ENCODE measurements at regions not wholly inside any gene's neighbourhood (a gene's known extent, or its start where the extent isn't known, plus 50 kb on each side); places are given as distances from the start of the nearest gene placed in this dataset.
"Not testable (repeated sequence)": the region's sequence is repeated elsewhere in the genome, so short reads cannot be mapped to it uniquely, and the experiment has no call there.

DNA sequence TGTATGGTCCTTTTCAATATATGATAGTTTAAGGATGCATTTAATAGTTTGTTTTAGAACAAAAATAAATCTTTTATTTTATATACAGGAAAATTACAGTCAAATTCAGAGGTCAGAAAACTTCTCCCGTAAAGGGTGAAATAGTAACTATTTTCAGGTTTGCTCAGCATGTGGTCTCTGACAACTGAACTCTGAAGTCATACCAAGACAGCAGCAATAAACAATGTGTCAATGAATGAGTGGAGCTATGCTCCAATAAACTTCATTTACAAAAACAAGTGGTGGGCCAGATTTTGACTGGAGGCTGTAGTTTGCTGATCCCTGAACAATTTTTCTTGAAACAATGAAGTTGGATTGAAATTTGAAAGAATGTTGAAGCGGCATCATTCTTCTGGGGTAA lies 123.6 kb downstream of the ZNF248 start:
- no peak for DNase-seq

- DNase-seq: no peak
Observed at GRCh38 chr10:37732685-37733084, 124.7 kb downstream of the ZNF248 start.

- DNase-seq: no peak
Observed at GRCh38 chr10:37728830-37729229, 128.6 kb downstream of the ZNF248 start.

DNA sequence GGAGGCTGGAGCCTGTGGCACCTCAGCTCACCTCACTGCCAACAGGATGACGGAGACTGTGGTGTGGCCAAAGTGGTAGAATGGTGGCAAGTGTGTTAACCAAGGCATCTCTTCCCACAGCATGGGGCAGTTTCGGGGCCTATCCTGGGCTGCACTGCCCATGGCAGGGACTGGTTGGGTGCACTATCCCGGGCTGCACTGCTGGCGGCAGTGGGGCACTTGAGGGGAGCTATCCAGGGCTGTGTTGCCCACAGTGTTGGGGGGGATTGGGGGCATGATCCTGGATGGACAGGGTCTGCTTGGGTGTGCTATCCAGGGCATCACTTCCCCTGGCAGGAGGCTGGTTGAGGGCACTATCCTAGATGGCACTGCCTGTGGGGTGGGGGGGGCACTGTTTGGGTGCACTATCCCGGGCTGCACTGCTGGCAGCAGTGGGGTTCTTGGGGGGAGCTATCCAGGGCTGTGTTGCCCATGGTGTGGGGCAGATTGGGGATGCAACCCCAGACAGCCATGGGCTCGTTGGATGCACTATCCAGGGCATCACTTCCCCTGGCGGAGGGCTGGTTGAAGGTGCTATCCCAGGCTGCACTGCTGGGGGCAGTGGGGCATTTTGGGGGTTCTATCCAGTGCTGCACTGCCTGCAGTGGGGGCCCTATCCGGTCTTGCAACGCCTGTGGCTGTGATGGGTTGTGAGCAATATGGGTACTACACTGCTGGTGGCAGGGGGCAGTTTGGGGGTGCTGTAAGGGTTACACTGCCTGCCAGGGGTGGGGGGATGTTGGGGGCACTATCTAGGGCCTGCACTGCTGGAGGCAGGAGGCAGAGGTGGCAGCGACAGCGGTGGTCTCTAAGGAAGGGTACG lies 129.7 kb downstream of the ZNF248 start:
- no peak for DNase-seq

- no peak for DNase-seq
Observed at GRCh38 chr10:37721100-37721499, 136.3 kb downstream of the ZNF248 start.

DNA sequence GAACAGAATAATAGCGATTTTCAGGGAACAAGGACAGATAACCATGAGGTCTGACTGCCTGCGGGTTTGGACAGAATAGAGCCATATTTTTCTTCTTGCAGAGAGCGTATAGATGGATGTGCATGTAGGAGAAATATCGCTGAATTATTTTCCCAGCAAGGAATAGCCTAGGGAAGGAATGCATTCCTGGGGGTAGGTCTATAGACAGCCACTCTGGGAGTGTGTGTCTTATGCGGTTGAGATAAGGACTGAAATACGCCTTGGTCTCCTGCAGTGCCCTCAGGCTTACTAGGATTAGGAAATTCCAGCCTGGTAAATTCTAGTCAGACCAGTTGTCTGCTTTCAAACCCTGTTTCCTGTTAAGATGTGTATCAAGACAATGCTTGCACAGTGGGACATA lies 139.3 kb downstream of the ZNF248 start:
- DNase-seq: not testable (repeated sequence)

GRCh38 chr10:37713642-37714041 lies 143.8 kb downstream of the ZNF248 start:
- DNase-seq: no peak

- no peak for DNase-seq
Observed at GRCh38 chr10:37713132-37713501, 144.3 kb downstream of the ZNF248 start.

- DNase-seq: no peak
Observed at GRCh38 chr10:37712489-37713131, 144.8 kb downstream of the ZNF248 start.

DNA sequence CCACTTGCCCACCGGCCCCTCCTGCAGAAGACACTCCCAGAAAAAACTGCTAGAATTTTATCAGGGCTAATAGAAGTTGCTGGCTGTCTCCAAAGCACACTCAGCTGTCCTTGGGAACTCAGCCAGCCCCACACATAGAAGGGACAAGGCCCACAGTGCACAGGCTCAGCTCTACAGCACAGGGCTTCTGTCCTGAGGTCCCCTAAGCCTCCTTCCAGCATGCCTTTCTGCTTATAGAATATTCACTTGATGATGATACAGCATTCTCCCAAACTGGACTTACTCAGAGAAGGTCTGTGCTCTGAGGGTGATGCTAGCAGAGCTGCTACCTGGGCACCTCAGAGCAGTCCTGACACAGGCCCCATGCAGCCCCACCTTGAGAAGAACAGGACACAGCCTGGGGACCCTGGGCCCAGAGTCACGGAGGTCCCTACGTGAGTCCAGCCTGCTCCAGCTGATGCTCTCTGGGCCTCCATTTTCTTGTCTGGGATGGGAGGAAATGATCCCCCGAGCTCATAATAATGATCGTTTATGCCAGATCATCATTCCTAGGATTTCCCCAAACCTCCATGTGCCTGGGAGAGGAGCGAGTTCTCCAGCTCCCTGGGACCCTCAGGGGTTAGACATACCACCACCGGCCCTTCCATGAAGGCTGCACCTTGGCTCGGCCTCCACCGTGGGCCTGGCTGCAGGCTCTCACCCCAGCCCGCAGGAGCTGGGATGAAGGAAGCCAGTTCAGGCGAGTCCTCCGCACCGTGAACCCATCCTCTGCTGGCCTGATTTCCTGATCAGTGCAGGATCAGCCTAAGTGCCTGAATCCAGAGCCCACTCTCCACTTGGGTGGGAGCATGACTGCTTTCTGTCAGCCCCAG lies 145.6 kb downstream of the ZNF248 start:
- no peak for DNase-seq

DNA sequence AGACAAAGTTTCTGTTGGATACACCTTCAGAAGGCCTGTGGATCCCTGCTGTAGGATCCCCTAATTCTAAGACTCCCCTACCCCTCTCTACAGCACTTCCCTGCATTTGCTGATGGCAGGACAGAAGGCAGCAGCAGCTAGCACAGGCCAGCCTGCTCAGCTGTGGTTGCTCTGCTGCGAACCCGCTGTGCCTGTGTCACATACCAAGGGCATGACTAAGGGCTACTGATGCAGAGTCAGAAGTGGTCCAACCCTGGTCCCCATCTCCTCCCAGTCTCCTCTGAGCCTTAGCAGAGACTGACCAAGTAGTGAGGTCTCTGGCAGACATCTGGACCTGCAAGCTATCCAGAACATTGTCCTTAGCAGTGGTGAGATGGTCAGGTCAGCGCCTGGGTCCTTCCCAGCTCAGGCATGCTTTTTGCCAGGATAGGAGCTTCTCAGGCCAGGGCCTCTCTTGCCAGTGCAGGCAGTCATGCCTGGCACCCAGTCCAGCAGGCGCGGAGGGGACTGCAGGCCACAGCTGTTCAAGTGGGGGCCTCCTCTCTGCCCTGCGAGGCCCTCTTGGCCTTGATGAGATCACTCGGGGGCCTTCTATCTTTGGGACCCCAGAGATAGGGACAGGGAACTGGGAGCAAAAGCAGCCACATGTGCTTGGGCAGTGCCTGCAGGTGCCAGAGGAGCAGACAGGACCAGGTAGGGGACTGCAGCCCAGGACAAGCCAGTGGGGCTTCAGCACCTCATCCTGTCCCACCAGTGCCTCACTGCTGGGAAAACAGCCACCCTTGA lies 146.4 kb downstream of the ZNF248 start:
- DNase-seq: no peak

DNA sequence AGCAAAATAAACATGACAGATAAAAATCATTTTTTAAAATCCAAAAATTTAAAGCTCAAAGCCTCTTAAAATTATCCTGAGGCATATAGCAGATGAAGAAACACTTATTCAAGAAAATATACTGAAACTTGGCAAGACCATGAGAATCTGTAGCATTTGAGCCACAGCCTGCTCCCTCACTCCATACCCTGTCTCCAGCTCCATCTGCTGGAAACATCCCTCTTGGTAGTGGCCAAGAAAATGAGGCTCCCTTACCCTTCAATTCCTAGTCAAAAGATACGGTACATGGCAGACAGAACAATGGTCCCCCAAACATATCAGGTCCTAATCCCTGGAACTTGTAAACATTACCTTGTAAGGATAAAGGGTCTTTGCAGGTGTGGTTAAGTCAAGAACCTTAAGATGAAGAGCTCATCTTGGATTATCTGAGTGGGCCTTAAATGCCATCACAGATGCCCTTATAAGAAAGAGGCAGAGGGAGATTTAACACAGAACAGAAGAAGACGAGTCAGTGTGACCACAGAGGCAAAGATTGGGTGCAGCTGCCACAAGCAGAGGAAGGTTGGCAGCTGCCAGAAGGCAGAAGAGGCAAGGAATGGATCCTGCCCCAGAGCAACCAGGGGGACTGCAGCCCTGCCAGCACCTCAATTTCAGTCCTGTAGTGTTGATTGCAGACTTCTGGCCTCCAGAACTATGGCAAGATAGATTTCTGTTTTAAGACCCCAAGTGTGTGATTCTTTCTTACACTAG lies 149.4 kb downstream of the ZNF248 start:
- DNase-seq: no peak

DNA sequence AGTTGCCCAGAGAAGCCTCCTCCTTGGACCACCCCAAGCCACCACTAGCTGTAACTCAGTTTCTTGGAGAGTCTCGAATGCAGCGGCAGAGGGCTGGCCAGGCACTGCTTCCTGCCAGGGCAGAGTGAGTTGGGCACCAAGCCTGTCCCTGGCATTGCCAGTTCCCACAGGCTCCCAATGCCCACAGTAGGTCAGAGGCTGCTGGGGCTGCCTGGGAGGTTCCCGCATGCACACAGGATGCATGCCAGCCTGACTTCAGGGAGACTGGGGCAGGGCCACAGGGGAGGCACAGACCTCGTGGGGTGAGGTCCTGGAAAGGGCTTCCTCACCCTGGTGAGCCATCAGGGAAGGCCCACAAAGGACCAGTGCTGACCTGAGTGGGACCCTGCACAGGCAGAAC lies 152.8 kb downstream of the ZNF248 start:
- no peak for DNase-seq

DNA sequence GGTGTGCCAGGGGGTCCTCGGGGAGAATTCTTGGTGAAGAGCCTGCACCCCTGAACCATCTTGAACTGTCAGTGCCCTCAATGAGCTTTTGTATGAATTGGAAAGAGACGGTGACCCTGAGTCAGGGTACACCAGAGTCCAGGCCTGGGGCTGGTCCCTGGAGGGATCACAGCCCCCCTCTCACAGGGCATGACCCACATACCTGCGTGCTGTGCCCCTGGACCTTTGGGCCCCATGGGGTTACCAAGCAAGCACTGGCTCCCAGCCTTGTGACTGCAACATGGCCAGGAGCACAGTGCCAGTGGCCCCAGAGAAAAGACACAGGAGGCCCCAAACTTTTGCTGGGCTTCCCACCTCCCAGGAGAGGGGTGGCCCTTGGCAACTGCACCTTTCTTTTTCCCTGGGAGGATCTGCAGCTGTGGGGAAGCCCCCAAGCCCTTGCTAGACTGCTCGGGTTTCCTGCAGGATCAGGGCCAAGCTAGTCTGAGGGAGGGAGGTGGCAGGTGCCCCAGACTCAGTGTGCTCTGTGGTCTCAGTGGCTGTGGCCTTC lies 153.5 kb downstream of the ZNF248 start:
- no peak for DNase-seq

GRCh38 chr10:37703114-37703513 lies 154.3 kb downstream of the ZNF248 start:
- no peak for DNase-seq

DNA sequence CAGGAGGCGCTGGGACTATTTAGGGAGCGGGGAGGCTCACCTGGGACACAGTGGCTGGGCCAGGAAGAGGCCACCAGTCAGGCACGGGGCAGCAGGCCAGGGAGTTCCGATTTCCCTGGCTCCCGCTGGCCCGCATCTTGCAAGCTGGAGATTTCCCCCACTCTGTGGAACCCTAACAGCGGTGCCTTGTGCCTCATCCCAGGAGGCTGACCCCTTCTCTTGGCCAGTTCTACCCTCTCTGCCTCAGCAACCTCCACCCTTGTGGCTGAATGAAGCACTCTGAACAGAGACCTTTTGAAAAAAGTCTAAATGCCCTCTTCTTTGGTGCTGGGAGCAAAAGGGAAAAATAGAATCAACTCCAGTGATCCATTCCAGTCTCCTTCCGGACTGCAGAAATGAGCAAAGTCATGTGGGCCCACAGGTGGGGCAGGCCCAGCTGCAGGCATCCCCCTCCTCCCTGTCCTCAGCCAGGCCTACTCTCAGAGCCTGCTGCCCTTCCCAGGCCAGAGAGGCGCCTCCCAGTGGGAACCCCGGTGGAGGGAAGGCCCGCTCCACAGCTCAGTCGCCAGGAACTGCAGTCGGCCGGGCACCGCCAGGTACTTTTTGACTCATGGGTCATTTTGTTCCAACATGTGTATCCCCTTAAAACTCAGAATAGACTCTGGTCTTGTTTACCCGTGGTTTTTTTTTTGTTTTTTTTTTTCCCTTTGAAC lies 155.5 kb downstream of the ZNF248 start:
- no peak for DNase-seq

DNA sequence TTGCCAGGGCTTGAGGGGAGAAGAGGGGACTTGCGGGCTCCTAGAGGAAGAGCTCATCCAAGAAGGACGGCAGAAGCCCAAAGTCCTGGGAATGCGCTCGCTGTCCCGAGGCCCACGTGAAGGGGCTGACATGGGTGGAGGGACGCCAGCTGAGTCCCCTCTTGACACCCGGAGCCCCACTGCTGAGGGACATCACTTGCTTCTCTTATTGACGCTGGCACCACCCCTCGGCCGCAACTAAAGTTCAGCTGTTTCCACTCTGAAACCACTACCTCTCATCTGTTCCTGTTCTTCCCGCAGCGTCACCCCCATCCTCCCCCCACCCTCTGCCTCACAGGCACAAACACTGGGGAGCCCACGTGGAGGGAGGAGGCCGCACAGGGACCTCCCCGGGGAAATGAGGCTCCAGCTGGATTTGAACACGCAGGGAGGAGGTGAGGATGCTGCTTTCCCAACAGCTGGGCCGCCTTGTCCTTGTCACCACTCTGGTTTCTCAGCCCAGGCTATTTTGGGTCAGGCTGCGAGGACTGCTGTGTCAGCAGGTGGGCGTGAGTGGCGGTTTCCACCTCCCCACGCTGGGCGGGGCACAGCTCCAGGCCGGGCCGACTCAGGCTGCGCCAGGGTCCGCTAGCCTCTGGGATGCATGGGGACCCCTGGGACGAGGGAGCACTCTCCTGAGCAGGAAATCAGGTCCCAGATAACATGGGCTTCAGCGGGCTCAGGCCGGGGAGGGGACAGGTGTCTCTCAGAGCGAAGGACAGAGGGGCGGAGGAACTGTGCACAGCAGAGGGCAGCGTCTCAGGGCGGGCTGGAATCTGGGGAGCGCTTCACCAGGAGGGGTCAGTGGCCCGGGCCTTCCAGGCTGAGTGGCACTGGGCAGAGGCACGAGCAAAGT lies 156.3 kb downstream of the ZNF248 start:
- DNase-seq: no peak

DNA sequence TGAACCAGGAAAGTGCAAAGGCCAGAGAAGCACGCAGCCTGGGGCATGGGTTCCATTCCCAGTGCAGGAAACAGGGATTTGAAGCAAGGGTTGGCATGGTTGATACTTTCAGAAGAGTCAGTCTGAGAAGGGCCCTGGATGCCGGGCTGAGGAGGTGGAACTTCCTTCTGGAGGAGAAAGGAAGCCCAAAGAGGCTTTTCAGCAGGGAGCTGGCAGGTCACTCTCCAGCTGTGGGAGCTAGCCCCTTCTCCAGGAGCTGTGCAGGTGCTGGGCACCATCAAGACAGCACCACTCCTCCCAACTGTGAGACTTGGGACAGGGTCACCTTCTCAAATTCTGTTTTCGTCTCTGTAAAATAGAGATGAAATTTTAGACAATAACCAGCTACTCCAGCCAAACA lies 169.8 kb downstream of the ZNF248 start:
- no peak for DNase-seq

Measured in muscle of arm (tissue), 1 donor.